GM12878 (cell line): ENCODE measurements at regions not wholly inside any gene's neighbourhood (a gene's known extent, or its start where the extent isn't known, plus 50 kb on each side); places are given as distances from the start of the nearest gene placed in this dataset.
"Not testable (repeated sequence)": the region's sequence is repeated elsewhere in the genome, so short reads cannot be mapped to it uniquely, and the experiment has no call there.

Source experiments
- ATAC-seq: fragments of 200-7000 bp; cut with Tn5 transposase; 3 replicates; pipeline ENCODE4 v1.9.1; 2020; ENCODE audit warnings: mild to moderate bottlenecking, moderate library complexity
- BruUV-seq: library from RNA; stranded (reverse); fragments of 400-500 nt; replicated peaks from 2 replicates; lab custom pipeline; 2021; lab: Mats Ljungman, UMichigan
- CTCF ChIA-PET: fragments of 300-600 bp; sonication (Branson Sonifier 250); formaldehyde crosslinking; extraction: SDS; loops from one replicate; lab custom pipeline; 2021; ENCODE audit warnings: inconsistent platforms; lab: Yijun Ruan, JAX
- POLR2A ChIA-PET: fragments of 350-600 bp; formaldehyde crosslinking; extraction: SDS; loops from one replicate; lab custom pipeline; 2021; ENCODE audit warnings: inconsistent platforms; lab: Charles Lee
- RAD21 ChIA-PET: fragments of 300-600 bp; sonication (Branson Sonifier 250); formaldehyde crosslinking; loops from one replicate; lab custom pipeline; 2023; ENCODE audit warnings: antibody characterized with exemption; ENCODE audit not compliant: unreplicated experiment; lab: Charles Lee
- SMC1A ChIA-PET: fragments of 300-600 bp; sonication (Branson Sonifier 250); formaldehyde crosslinking; loops from one replicate; lab custom pipeline; 2023; ENCODE audit not compliant: unreplicated experiment, uncharacterized antibody; lab: Charles Lee
- DNase-seq: peaks from one replicate; pipeline ENCODE4 v3.0.0-alpha.2; 2011; ENCODE audit warnings: low read depth, low spot score
- FAIRE-seq: peaks from 3 replicates; lab custom pipeline; 2011; peaks lifted over from hg19 to GRCh38; lab: Jason Lieb, UNC
- H2AFZ ChIP-seq: 2 replicates; pipeline ENCODE4 v1.6.0; 2011; ENCODE audit warnings: low read depth, low read length, control low read depth; ENCODE audit not compliant: control insufficient read depth
- H3K27ac ChIP-seq: 2 replicates; pipeline ENCODE4 v1.5.1; 2011; ENCODE audit warnings: control low read depth; ENCODE audit not compliant: control insufficient read depth, insufficient read depth
- H3K27me3 ChIP-seq, 2 experiments: replicated peaks in 1 of 2; 2 replicates each; pipeline versions ENCODE4 v1.6.0 to v1.6.1; 2011; ENCODE audit warnings: low read length in 1 of 2; ENCODE audit not compliant: control insufficient read depth in 2 of 2, insufficient read depth in 2 of 2
- H3K36me3 ChIP-seq, 2 experiments: 2 replicates each; pipeline ENCODE4 v1.5.1; 2011; ENCODE audit warnings: low read length in 1 of 2; ENCODE audit not compliant: control insufficient read depth in 2 of 2, insufficient read depth in 2 of 2
- H3K4me1 ChIP-seq: 2 replicates; pipeline ENCODE4 v1.6.1; 2011; ENCODE audit warnings: mild to moderate bottlenecking, low read length, moderate library complexity, mixed read lengths; ENCODE audit not compliant: control insufficient read depth, insufficient read depth
- H3K4me2 ChIP-seq: 2 replicates; pipeline ENCODE4 v1.6.0; 2011; ENCODE audit warnings: control low read depth; ENCODE audit not compliant: control insufficient read depth, insufficient read depth
- H3K4me3 ChIP-seq: fragments of 200-600 bp; sonication (generic); 2 replicates; pipeline ENCODE4 v1.5.1; 2016
- H3K79me2 ChIP-seq: 2 replicates; pipeline ENCODE4 v1.6.0; 2011; ENCODE audit warnings: low read length; ENCODE audit not compliant: control insufficient read depth, insufficient read depth
- H3K9ac ChIP-seq: 2 replicates; pipeline ENCODE4 v1.8.0; 2011; ENCODE audit warnings: low read length, control low read depth, mixed read lengths; ENCODE audit not compliant: control insufficient read depth, insufficient read depth
- H3K9me3 ChIP-seq: replicated peaks from 3 replicates; pipeline ENCODE4 v1.5.1; 2011; ENCODE audit warnings: mild to moderate bottlenecking, low read length; ENCODE audit not compliant: control insufficient read depth, insufficient read depth
- H4K20me1 ChIP-seq: 2 replicates; pipeline ENCODE4 v1.6.0; 2011; ENCODE audit not compliant: control insufficient read depth, insufficient read depth
- ZBTB40 ChIP-seq: fragments of 450-650 bp; IDR thresholded peaks from 2 replicates; pipeline ENCODE4 v1.6.1; 2016; ENCODE audit warnings: mild to moderate bottlenecking, moderate library complexity, borderline replicate concordance
- WGBS: methylation state at CpG from one replicate; pipeline ENCODE4 v1.1.6; 2016; ENCODE audit warnings: low lambda C conversion rate; ENCODE audit not compliant: insufficient replicate concordance, insufficient coverage; ENCODE audit errors: missing lambda C conversion rate; 5-methylcytosine and 5-hydroxymethylcytosine counted together
- in situ Hi-C: fragments of 300-500 bp; cut with MboI; formaldehyde crosslinking; loops from 9 replicates; pipeline ENCODE4 v1.14.3; 2018; ENCODE audit warnings: mixed read lengths
- intact Hi-C: fragments of 100-400 bp; cut with micrococcal nuclease; formaldehyde crosslinking; loops from one replicate; pipeline ENCODE4 v1.14.2; 2022; ENCODE audit not compliant: unreplicated experiment

GRCh38 chr17:45568275-45568674 is 77.8 kb upstream of the PLEKHM1 start:
- H3K9ac ChIP-seq, RAD21 ChIA-PET, H3K9me3 ChIP-seq, H3K4me2 ChIP-seq, BruUV-seq, POLR2A ChIA-PET, CTCF ChIA-PET, H4K20me1 ChIP-seq, H3K27me3 ChIP-seq, H3K27ac ChIP-seq, H3K4me1 ChIP-seq, FAIRE-seq, intact Hi-C loops, DNase-seq, H3K79me2 ChIP-seq, ATAC-seq, H2AFZ ChIP-seq, H3K36me3 ChIP-seq, H3K4me3 ChIP-seq, SMC1A ChIA-PET, in situ Hi-C loops: not testable (repeated sequence)
- 0% methylated on average over 1 of the region's 1 CpG for WGBS
- TF ChIP-seq ZBTB40: peak; percentile 68

- SMC1A ChIA-PET, CTCF ChIA-PET, H4K20me1 ChIP-seq, H3K27ac ChIP-seq, FAIRE-seq, H3K4me2 ChIP-seq, in situ Hi-C loops, H3K27me3 ChIP-seq, H3K9ac ChIP-seq, H3K36me3 ChIP-seq, DNase-seq, RAD21 ChIA-PET, BruUV-seq, H2AFZ ChIP-seq, POLR2A ChIA-PET, H3K9me3 ChIP-seq, intact Hi-C loops, H3K4me3 ChIP-seq: not testable (repeated sequence)
- 0 out of 3 replicates have a peak, but pooled peaks have one; percentile 9 for ATAC-seq
- H3K4me1 ChIP-seq: peaks cover 27% of the 10 kb centered on the region
- peaks cover 43% of the 10 kb centered on the region for H3K79me2 ChIP-seq
- WGBS: 100% methylated on average over 2 of the region's 2 CpGs
Measured at GRCh38 chr17:45573326-45573725, 82.8 kb upstream of the PLEKHM1 start.
